Thoracic aorta (tissue), 2 donors: ENCODE measurements at regions not wholly inside any gene's neighbourhood (a gene's known extent, or its start where the extent isn't known, plus 50 kb on each side); places are given as distances from the start of the nearest gene placed in this dataset.

ENCODE experiments used
- ATAC-seq: fragments of 150-250 bp; one replicate; pipeline ENCODE4 v1.8.0; 2017; ENCODE audit warnings: low read depth; ENCODE audit not compliant: insufficient number of reproducible peaks, low FRiP score
- DNase-seq: peaks from one replicate; pipeline ENCODE4 v3.0.0-alpha.2; 2020; ENCODE audit warnings: low spot score
- H3K27ac ChIP-seq, 2 donors: fragments of 200-600 bp; sonication (generic); 1 replicate in 1 of 2; 2 replicates in 1 of 2; pipeline ENCODE4 v1.5.1; 2016; ENCODE audit warnings: mild to moderate bottlenecking in 2 of 2, moderate library complexity in 2 of 2
- H3K27me3 ChIP-seq: fragments of 200-600 bp; sonication (generic); replicated peaks from 2 replicates; pipeline ENCODE4 v1.6.0; 2016; ENCODE audit warnings: mild to moderate bottlenecking; ENCODE audit not compliant: insufficient read depth
- H3K36me3 ChIP-seq: fragments of 200-600 bp; sonication (generic); one replicate; pipeline ENCODE4 v1.5.1; 2016
- H3K4me1 ChIP-seq, 2 donors: fragments of 200-600 bp; sonication (generic); 1 replicate in 1 of 2; 2 replicates in 1 of 2; pipeline versions ENCODE4 v1.5.1 to v1.6.0; 2016; ENCODE audit warnings: low read depth in 2 of 2, mild to moderate bottlenecking in 1 of 2; ENCODE audit not compliant: control insufficient read depth in 1 of 2
- H3K4me3 ChIP-seq: fragments of 200-600 bp; sonication (generic); 2 replicates; pipeline ENCODE4 v1.5.1; 2016; ENCODE audit warnings: mild to moderate bottlenecking
- H3K9me3 ChIP-seq: fragments of 200-600 bp; sonication (generic); 2 replicates; pipeline ENCODE4 v1.5.1; 2016
- CTCF ChIP-seq: fragments of 200-600 bp; sonication (generic); IDR thresholded peaks from one replicate; pipeline ENCODE4 v1.5.1; 2019; ENCODE audit warnings: antibody characterized with exemption

DNA sequence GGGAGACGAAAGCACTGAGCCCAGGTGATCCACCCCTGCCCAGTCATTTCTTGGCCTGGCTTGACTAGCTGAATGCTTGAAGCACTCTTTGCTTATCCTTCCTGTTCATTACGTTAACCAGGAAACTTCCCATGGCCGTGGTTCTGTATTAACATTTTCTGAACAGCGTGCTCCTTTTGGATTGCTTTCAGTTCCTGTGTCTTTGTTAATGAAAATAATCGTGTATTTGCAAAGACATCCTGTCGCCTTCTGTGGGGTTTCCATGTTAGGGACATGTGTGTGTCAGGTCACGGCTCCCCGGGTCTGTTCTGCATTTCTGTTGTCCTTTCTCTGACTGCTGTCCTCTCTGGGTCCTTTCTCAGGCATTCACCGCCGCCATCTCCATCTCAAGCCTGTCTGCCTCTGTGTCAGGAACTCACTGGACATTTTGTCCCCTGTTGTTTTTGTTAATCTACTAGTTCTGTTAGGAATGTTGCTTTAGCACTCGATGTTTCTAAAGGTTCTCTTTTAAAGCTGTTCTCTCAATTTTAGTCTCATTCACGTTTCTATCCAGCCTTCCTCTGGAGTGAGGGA is 434.1 kb upstream of the HS6ST1 start:
- Histone ChIP-seq H3K4me1 (no peaks in the 10 kb centered on the region), H3K4me3 (no peak overlapping the region), H3K9me3 (no peaks in the 10 kb centered on the region), H3K27me3 (no peaks in the 10 kb centered on the region), H3K36me3 (no peaks in the 10 kb centered on the region), H3K27ac (no peak overlapping the region)
- DNase-seq: no peak
- ATAC-seq: no peak
- TF ChIP-seq CTCF: no peak

DNA sequence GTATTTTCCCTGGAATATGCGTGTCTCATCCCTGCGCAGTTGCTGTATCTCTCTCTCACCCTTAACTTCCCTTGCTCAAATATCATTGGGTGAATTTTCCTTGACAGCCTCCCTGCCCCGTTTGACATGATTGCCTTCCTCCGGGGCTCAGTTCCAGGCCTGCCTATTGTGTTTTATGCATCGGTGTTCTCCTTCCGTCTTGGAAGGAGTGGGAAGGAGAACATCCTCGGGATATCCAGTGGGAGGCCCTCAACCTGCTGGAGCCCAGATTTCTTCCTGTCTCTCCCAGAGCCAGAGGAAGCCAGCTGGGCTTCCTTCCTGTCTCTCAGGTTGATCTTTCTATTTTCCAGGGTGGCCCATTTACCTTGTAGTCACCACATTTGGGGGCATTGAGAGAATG is 434.7 kb upstream of the HS6ST1 start:
- Histone ChIP-seq H3K4me3 (no peak overlapping the region), H3K9me3 (no peaks in the 10 kb centered on the region), H3K27ac (no peak overlapping the region), H3K27me3 (no peaks in the 10 kb centered on the region), H3K36me3 (no peaks in the 10 kb centered on the region), H3K4me1 (no peaks in the 10 kb centered on the region)
- TF ChIP-seq CTCF: no peak
- no peak for ATAC-seq
- DNase-seq: no peak

- DNase-seq (no peak), ATAC-seq (no peak)
- Histone ChIP-seq H3K27ac (no peak overlapping the region), H3K9me3 (no peaks in the 10 kb centered on the region), H3K4me1 (no peaks in the 10 kb centered on the region), H3K4me3 (no peak overlapping the region), H3K27me3 (no peaks in the 10 kb centered on the region), H3K36me3 (no peaks in the 10 kb centered on the region)
- TF ChIP-seq CTCF: no peak
Observed at GRCh38 chr2:128753800-128754199, 435.1 kb upstream of the HS6ST1 start.

- no peaks in the 10 kb centered on the region for H3K27me3 ChIP-seq
- no peak for ATAC-seq
- no peak for TF ChIP-seq CTCF
- no peak overlapping the region for H3K27ac ChIP-seq
- no peaks in the 10 kb centered on the region for H3K9me3 ChIP-seq
- DNase-seq: no peak
- H3K4me3 ChIP-seq: no peak overlapping the region
- H3K36me3 ChIP-seq: no peaks in the 10 kb centered on the region
- no peaks in the 10 kb centered on the region for H3K4me1 ChIP-seq
Observed at GRCh38 chr2:128754246-128754724, 435.6 kb upstream of the HS6ST1 start.

GRCh38 chr2:128755695-128756364 is 437.2 kb upstream of the HS6ST1 start:
- no peaks in the 10 kb centered on the region for H3K9me3 ChIP-seq
- no peaks in the 10 kb centered on the region for H3K36me3 ChIP-seq
- H3K4me3 ChIP-seq: no peak overlapping the region
- TF ChIP-seq CTCF: no peak
- no peaks in the 10 kb centered on the region for H3K27me3 ChIP-seq
- no peak for ATAC-seq
- no peak overlapping the region for H3K27ac ChIP-seq
- DNase-seq: no peak
- no peaks in the 10 kb centered on the region for H3K4me1 ChIP-seq
